ENCODE measurements at regions not wholly inside any gene's neighbourhood (a gene's known extent, or its start where the extent isn't known, plus 50 kb on each side); places are given as distances from the start of the nearest gene placed in this dataset.
"Not testable (repeated sequence)": the region's sequence is repeated elsewhere in the genome, so short reads cannot be mapped to it uniquely, and the experiment has no call there.

- DNase-seq (ENCODE audit: low read depth in 2 of 2) = no peak
Measured at GRCh38 chr4:159551281-159551680, 448.4 kb downstream of the RAPGEF2 start.

- DNase-seq (ENCODE audit: low read depth in 2 of 2) = no peak
Measured at GRCh38 chr4:159552979-159553768, 450.3 kb downstream of the RAPGEF2 start.

GRCh38 chr4:159555873-159556272 is 453.0 kb downstream of the RAPGEF2 start:
- no peak for DNase-seq (ENCODE audit: low read depth in 2 of 2)

GRCh38 chr4:159562366-159562765 is 459.5 kb downstream of the RAPGEF2 start:
- DNase-seq (ENCODE audit: low read depth in 2 of 2) = no peak

GRCh38 chr4:159563257-159563656 is 460.4 kb downstream of the RAPGEF2 start:
- no peak for DNase-seq (ENCODE audit: low read depth in 2 of 2)

GRCh38 chr4:159564615-159565014 is 461.7 kb downstream of the RAPGEF2 start:
- no peak for DNase-seq (ENCODE audit: low read depth in 2 of 2)

GRCh38 chr4:159566786-159567185 is 463.9 kb downstream of the RAPGEF2 start:
- no peak for DNase-seq (ENCODE audit: low read depth in 2 of 2)

- DNase-seq (ENCODE audit: low read depth in 2 of 2) = no peak
Measured at GRCh38 chr4:159577241-159577640, 474.4 kb downstream of the RAPGEF2 start.

GRCh38 chr4:159582685-159583084 is 479.8 kb downstream of the RAPGEF2 start:
- DNase-seq (ENCODE audit: low read depth in 2 of 2) = no peak

GRCh38 chr4:159592898-159593556 is 490.1 kb downstream of the RAPGEF2 start:
- no peak for DNase-seq (ENCODE audit: low read depth in 2 of 2)

- no peak for DNase-seq (ENCODE audit: low read depth in 2 of 2)
Measured at GRCh38 chr4:159593681-159594080, 490.8 kb downstream of the RAPGEF2 start.

GRCh38 chr4:159594576-159594975 is 491.7 kb downstream of the RAPGEF2 start:
- DNase-seq (ENCODE audit: low read depth in 2 of 2) = no peak

- not testable (repeated sequence) for DNase-seq (ENCODE audit: low read depth in 2 of 2)
Measured at GRCh38 chr4:159595101-159595500, 492.2 kb downstream of the RAPGEF2 start.

GRCh38 chr4:159598602-159599001 is 495.7 kb downstream of the RAPGEF2 start:
- no peak for DNase-seq (ENCODE audit: low read depth in 2 of 2)

GRCh38 chr4:159600061-159600460 is 497.2 kb downstream of the RAPGEF2 start:
- DNase-seq (ENCODE audit: low read depth in 2 of 2) = no peak

- no peak for DNase-seq (ENCODE audit: low read depth in 2 of 2)
Measured at GRCh38 chr4:159604781-159605180, 501.9 kb downstream of the RAPGEF2 start.

- no peak for DNase-seq (ENCODE audit: low read depth in 2 of 2)
Measured at GRCh38 chr4:159606835-159607234, 504.0 kb downstream of the RAPGEF2 start.

- DNase-seq (ENCODE audit: low read depth in 2 of 2) = no peak
Measured at GRCh38 chr4:159607809-159608208, 504.9 kb downstream of the RAPGEF2 start.

GRCh38 chr4:159608436-159608835 is 505.6 kb downstream of the RAPGEF2 start:
- DNase-seq (ENCODE audit: low read depth in 2 of 2) = no peak

- DNase-seq (ENCODE audit: low read depth in 2 of 2) = no peak
Measured at GRCh38 chr4:159632031-159632430, 529.2 kb downstream of the RAPGEF2 start.

- no peak for DNase-seq (ENCODE audit: low read depth in 2 of 2)
Measured at GRCh38 chr4:159639671-159640323, 536.9 kb downstream of the RAPGEF2 start.

GRCh38 chr4:159649237-159649636 is 546.4 kb downstream of the RAPGEF2 start:
- no peak for DNase-seq (ENCODE audit: low read depth in 2 of 2)

GRCh38 chr4:159652871-159653270 is 550.0 kb downstream of the RAPGEF2 start:
- DNase-seq (ENCODE audit: low read depth in 2 of 2) = no peak
